Adrenal gland (tissue), 9 donors: ENCODE measurements at regions not wholly inside any gene's neighbourhood (a gene's known extent, or its start where the extent isn't known, plus 50 kb on each side); places are given as distances from the start of the nearest gene placed in this dataset.

Source experiments
- DNase-seq, 7 donors: peaks; one replicate each; pipeline ENCODE4 v3.0.0-alpha.2; 2019 to 2020
- H3K27ac ChIP-seq, 5 donors: fragments of 200-600 bp; sonication (generic) in 4 of 5; 1 replicate in 3 of 5; 2 replicates in 2 of 5; pipeline versions ENCODE4 v1.5.1 to v1.8.0; 2016 to 2020; ENCODE audit warnings: mild to moderate bottlenecking in 1 of 5
- H3K27me3 ChIP-seq: fragments of 200-600 bp; 2 replicates; pipeline ENCODE4 v1.8.0; 2021
- H3K36me3 ChIP-seq, 2 donors: fragments of 200-600 bp; replicated peaks in 1 of 2; 1 replicate in 1 of 2; 2 replicates in 1 of 2; pipeline versions ENCODE4 v1.5.1 to v1.8.0; 2018 to 2022
- H3K4me1 ChIP-seq, 2 donors: fragments of 200-600 bp; replicated peaks in 1 of 2; 1 replicate in 1 of 2; 2 replicates in 1 of 2; pipeline versions ENCODE4 v1.5.1 to v1.8.0; 2018 to 2021
- H3K4me3 ChIP-seq, 4 donors: fragments of 200-600 bp; sonication (generic) in 3 of 4; one replicate each; pipeline ENCODE4 v1.5.1; 2016 to 2018
- H3K9me3 ChIP-seq, 3 donors: fragments of 200-600 bp; sonication (generic) in 1 of 3; replicated peaks in 1 of 3; 1 replicate in 2 of 3; 2 replicates in 1 of 3; pipeline versions ENCODE4 v1.5.1 to v1.8.0; 2016 to 2021
- POLR2A ChIP-seq, 2 donors: fragments of 450-650 bp; IDR thresholded peaks; one replicate each; pipeline ENCODE4 v1.6.1; 2017; ENCODE audit warnings: antibody characterized with exemption in 2 of 2, mild to moderate bottlenecking in 2 of 2, moderate library complexity in 1 of 2
- WGBS, 4 donors: extraction: QIAGEN DNeasy Blood & Tissue Kit in 2 of 4; methylation state at CpG; one replicate each; pipeline versions ENCODE4 v1.1.5 to v1.1.7; 2013 to 2017; 5-methylcytosine and 5-hydroxymethylcytosine counted together
- intact Hi-C, 2 donors: fragments of 100-400 bp; cut with DNase I; formaldehyde crosslinking; loops; one replicate each; pipeline versions ENCODE4 v1.14.1 to v1.15.0; 2022 to 2023
- TF ChIP-seq, protein P1 (sequence below), 6 experiments: fragments of 450-650 bp in 4 of 6; fragments of 200-600 bp in 2 of 6; sonication (generic) in 1 of 6; IDR thresholded peaks; 1 replicate in 5 of 6; 2 replicates in 1 of 6; pipeline versions ENCODE4 v1.5.1 to v1.8.0; 2016 to 2021; ENCODE audit warnings: antibody characterized with exemption in 6 of 6, mild to moderate bottlenecking in 2 of 6, moderate library complexity in 1 of 6
- donor health status: healthy with polysubstance abuse.
- donor health status: Bipolar disorder and iron deficiency.
- donor health status: DM: yes; HTN: yes; CAD: no.
- donor health status: DM: no; HTN: no; CAD: no.
- donor health status: DM: no; HTN: no; CAD: no.

GRCh38 chr13:89678466-89679121, 1668.9 kb upstream of the MIR17HG start:
- no peak for DNase-seq
- Histone ChIP-seq H3K27me3 (no peaks in the 10 kb centered on the region), H3K9me3 (no peaks in the 10 kb centered on the region), H3K36me3 (no peaks in the 10 kb centered on the region), H3K4me3 (no peak overlapping the region), H3K4me1 (no peaks in the 10 kb centered on the region), H3K27ac (no peak overlapping the region)
- intact Hi-C loops = no loop called here
- 83 to 89% (median 87%) methylated on average over 2 of the region's 2 CpGs for WGBS, 4 donors
- TF ChIP-seq POLR2A (IDR thresholded peaks at IDR 0.05) = no peak
- TF ChIP-seq, protein P1, sequence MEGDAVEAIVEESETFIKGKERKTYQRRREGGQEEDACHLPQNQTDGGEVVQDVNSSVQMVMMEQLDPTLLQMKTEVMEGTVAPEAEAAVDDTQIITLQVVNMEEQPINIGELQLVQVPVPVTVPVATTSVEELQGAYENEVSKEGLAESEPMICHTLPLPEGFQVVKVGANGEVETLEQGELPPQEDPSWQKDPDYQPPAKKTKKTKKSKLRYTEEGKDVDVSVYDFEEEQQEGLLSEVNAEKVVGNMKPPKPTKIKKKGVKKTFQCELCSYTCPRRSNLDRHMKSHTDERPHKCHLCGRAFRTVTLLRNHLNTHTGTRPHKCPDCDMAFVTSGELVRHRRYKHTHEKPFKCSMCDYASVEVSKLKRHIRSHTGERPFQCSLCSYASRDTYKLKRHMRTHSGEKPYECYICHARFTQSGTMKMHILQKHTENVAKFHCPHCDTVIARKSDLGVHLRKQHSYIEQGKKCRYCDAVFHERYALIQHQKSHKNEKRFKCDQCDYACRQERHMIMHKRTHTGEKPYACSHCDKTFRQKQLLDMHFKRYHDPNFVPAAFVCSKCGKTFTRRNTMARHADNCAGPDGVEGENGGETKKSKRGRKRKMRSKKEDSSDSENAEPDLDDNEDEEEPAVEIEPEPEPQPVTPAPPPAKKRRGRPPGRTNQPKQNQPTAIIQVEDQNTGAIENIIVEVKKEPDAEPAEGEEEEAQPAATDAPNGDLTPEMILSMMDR (IDR thresholded peaks at IDR 0.05) = no peak

- Histone ChIP-seq H3K4me1 (no peaks in the 10 kb centered on the region), H3K36me3 (no peaks in the 10 kb centered on the region), H3K9me3 (no peaks in the 10 kb centered on the region), H3K27me3 (no peaks in the 10 kb centered on the region), H3K4me3 (no peak overlapping the region), H3K27ac (no peak overlapping the region)
- DNase-seq = no peak
- TF ChIP-seq POLR2A (IDR thresholded peaks at IDR 0.05) = no peak
- intact Hi-C loops = no loop called here
These were observed 1662.6 kb upstream of the MIR17HG start for GRCh38 chr13:89684896-89685295.

GRCh38 chr13:89686171-89686570, 1661.3 kb upstream of the MIR17HG start:
- TF ChIP-seq POLR2A (IDR thresholded peaks at IDR 0.05) = no peak
- TF ChIP-seq, protein P1 (IDR thresholded peaks at IDR 0.05) = no peak
- H3K36me3 ChIP-seq = no peaks in the 10 kb centered on the region
- DNase-seq = no peak
- no peak overlapping the region for H3K27ac ChIP-seq
- WGBS, 4 donors = 74 to 84% (median 78%) methylated on average over 5 of the region's 5 CpGs
- no peaks in the 10 kb centered on the region for H3K9me3 ChIP-seq
- no peak overlapping the region for H3K4me3 ChIP-seq
- H3K27me3 ChIP-seq = no peaks in the 10 kb centered on the region
- no peaks in the 10 kb centered on the region for H3K4me1 ChIP-seq
- intact Hi-C loops = no loop called here

- no peak for TF ChIP-seq POLR2A (IDR thresholded peaks at IDR 0.05)
- TF ChIP-seq, protein P1 (IDR thresholded peaks at IDR 0.05) = no peak
- H3K36me3 ChIP-seq = no peaks in the 10 kb centered on the region
- 64 to 69% (median 66%) methylated on average over 5 of the region's 5 CpGs for WGBS, 4 donors
- intact Hi-C loops = no loop called here
- H3K27me3 ChIP-seq = no peaks in the 10 kb centered on the region
- no peak overlapping the region for H3K4me3 ChIP-seq
- H3K27ac ChIP-seq = no peak overlapping the region
- no peaks in the 10 kb centered on the region for H3K4me1 ChIP-seq
- DNase-seq = no peak
- H3K9me3 ChIP-seq = no peaks in the 10 kb centered on the region
These were observed 1660.4 kb upstream of the MIR17HG start for GRCh38 chr13:89687066-89687465.

- TF ChIP-seq POLR2A (IDR thresholded peaks at IDR 0.05) = no peak
- TF ChIP-seq, protein P1 (IDR thresholded peaks at IDR 0.05) = no peak
- Histone ChIP-seq H3K4me3 (no peak overlapping the region), H3K36me3 (no peaks in the 10 kb centered on the region), H3K9me3 (no peaks in the 10 kb centered on the region), H3K4me1 (no peaks in the 10 kb centered on the region), H3K27me3 (no peaks in the 10 kb centered on the region), H3K27ac (no peak overlapping the region)
- DNase-seq = peak in 6 of 7 donors; percentile 13 to 65 (median 28)
- 68 to 81% (median 75%) methylated on average over 3 of the region's 3 CpGs for WGBS, 4 donors
- intact Hi-C loops = no loop called here
These were observed 1658.6 kb upstream of the MIR17HG start for GRCh38 chr13:89688918-89689317.
